Activated T-cell treated with anti-CD3 and anti-CD28 coated beads, Interleukin-2, amount 50 U/mL, for 4 hours (primary cell): ENCODE measurements at regions not wholly inside any gene's neighbourhood (a gene's known extent, or its start where the extent isn't known, plus 50 kb on each side); places are given as distances from the start of the nearest gene placed in this dataset.
A peak's percentile ranks its signal among the peaks of the same experiment; 100 is the strongest.

ENCODE experiments used
- ATAC-seq, 2 donors: fragments of 200-7000 bp; cut with Tn5 transposase; one replicate each; pipeline ENCODE4 v1.10.0; 2021
- DNase-seq: peaks from one replicate; pipeline ENCODE4 v3.0.0-alpha.2; 2020
- H3K27me3 Mint-ChIP-seq: one replicate; pipeline ENCODE4 v1.8.0; 2021; ENCODE audit warnings: low read depth, mixed read lengths
- H3K36me3 Mint-ChIP-seq: one replicate; pipeline ENCODE4 v1.8.0; 2022; ENCODE audit warnings: mixed read lengths; ENCODE audit not compliant: insufficient read depth
- H3K4me1 Mint-ChIP-seq: one replicate; pipeline ENCODE4 v1.8.0; 2021; ENCODE audit warnings: low read depth, mixed read lengths
- H3K4me3 Mint-ChIP-seq: one replicate; pipeline ENCODE4 v1.8.0; 2021; ENCODE audit warnings: mild to moderate bottlenecking, moderate library complexity, mixed read lengths
- H3K9me3 Mint-ChIP-seq: one replicate; pipeline ENCODE4 v1.8.0; 2021; ENCODE audit warnings: mixed read lengths

GRCh38 chr1:60994828-60995492, 87.4 kb upstream of the NFIA start:
- peaks cover 2% of the 10 kb centered on the region for H3K27me3 Mint-ChIP-seq
- no peaks in the 10 kb centered on the region for H3K9me3 Mint-ChIP-seq
- no peak overlapping the region for H3K4me3 Mint-ChIP-seq
- no peaks in the 10 kb centered on the region for H3K36me3 Mint-ChIP-seq
- DNase-seq (no peak), ATAC-seq (no peak)
- H3K4me1 Mint-ChIP-seq: no peaks in the 10 kb centered on the region

- Mint-ChIP-seq H3K36me3 (no peaks in the 10 kb centered on the region), H3K9me3 (no peaks in the 10 kb centered on the region), H3K4me3 (no peak overlapping the region), H3K27me3 (peaks cover 2% of the 10 kb centered on the region), H3K4me1 (no peaks in the 10 kb centered on the region)
- ATAC-seq: no peak
- no peak for DNase-seq
These were observed 88.0 kb upstream of the NFIA start for GRCh38 chr1:60994369-60994768.

- H3K36me3 Mint-ChIP-seq: no peaks in the 10 kb centered on the region
- H3K9me3 Mint-ChIP-seq: no peaks in the 10 kb centered on the region
- no peak for ATAC-seq
- H3K4me3 Mint-ChIP-seq: no peak overlapping the region
- H3K27me3 Mint-ChIP-seq: peaks cover 2% of the 10 kb centered on the region
- DNase-seq: no peak
- no peaks in the 10 kb centered on the region for H3K4me1 Mint-ChIP-seq
These were observed 90.2 kb upstream of the NFIA start for GRCh38 chr1:60992165-60992564.

- Mint-ChIP-seq H3K27me3 (peaks cover 2% of the 10 kb centered on the region), H3K36me3 (no peaks in the 10 kb centered on the region), H3K4me1 (no peaks in the 10 kb centered on the region), H3K9me3 (no peaks in the 10 kb centered on the region), H3K4me3 (no peak overlapping the region)
- DNase-seq: no peak
- no peak for ATAC-seq
These were observed 91.7 kb upstream of the NFIA start for GRCh38 chr1:60990714-60991090.

GRCh38 chr1:60989749-60990713, 92.3 kb upstream of the NFIA start:
- H3K4me1 Mint-ChIP-seq: no peaks in the 10 kb centered on the region
- no peak overlapping the region for H3K4me3 Mint-ChIP-seq
- ATAC-seq (no peak), DNase-seq (no peak)
- H3K36me3 Mint-ChIP-seq: no peaks in the 10 kb centered on the region
- H3K9me3 Mint-ChIP-seq: no peaks in the 10 kb centered on the region
- peaks cover 2% of the 10 kb centered on the region for H3K27me3 Mint-ChIP-seq

- Mint-ChIP-seq H3K9me3 (no peaks in the 10 kb centered on the region), H3K36me3 (no peaks in the 10 kb centered on the region), H3K27me3 (peaks cover 2% of the 10 kb centered on the region), H3K4me1 (no peaks in the 10 kb centered on the region), H3K4me3 (no peak overlapping the region)
- ATAC-seq: no peak
- DNase-seq: no peak
These were observed 93.5 kb upstream of the NFIA start for GRCh38 chr1:60988891-60989290.

- Mint-ChIP-seq H3K27me3 (peaks cover 2% of the 10 kb centered on the region), H3K4me3 (no peak overlapping the region), H3K9me3 (no peaks in the 10 kb centered on the region), H3K4me1 (no peaks in the 10 kb centered on the region), H3K36me3 (no peaks in the 10 kb centered on the region)
- ATAC-seq (no peak), DNase-seq (no peak)
These were observed 94.5 kb upstream of the NFIA start for GRCh38 chr1:60987904-60988303.

- peak; percentile 35 to 37 for ATAC-seq
These were observed 98.1 kb upstream of the NFIA start for GRCh38 chr1:60984062-60984799.

GRCh38 chr1:60983701-60984061, 98.7 kb upstream of the NFIA start:
- no peaks in the 10 kb centered on the region for H3K9me3 Mint-ChIP-seq
- H3K27me3 Mint-ChIP-seq: no peaks in the 10 kb centered on the region
- no peak for DNase-seq
- no peaks in the 10 kb centered on the region for H3K36me3 Mint-ChIP-seq
- no peak overlapping the region for H3K4me3 Mint-ChIP-seq
- H3K4me1 Mint-ChIP-seq: no peaks in the 10 kb centered on the region
- ATAC-seq: no peak

More at GRCh38 chr1:60984062-60984799, 98.1 kb upstream of the NFIA start:
- no peaks in the 10 kb centered on the region for H3K36me3 Mint-ChIP-seq
- H3K27me3 Mint-ChIP-seq: no peaks in the 10 kb centered on the region
- H3K9me3 Mint-ChIP-seq: no peaks in the 10 kb centered on the region
- H3K4me1 Mint-ChIP-seq: no peaks in the 10 kb centered on the region
- H3K4me3 Mint-ChIP-seq: no peak overlapping the region
- DNase-seq: no peak

GRCh38 chr1:60982539-60982938, 99.8 kb upstream of the NFIA start:
- no peak for ATAC-seq
- DNase-seq: no peak
- Mint-ChIP-seq H3K27me3 (no peaks in the 10 kb centered on the region), H3K4me3 (no peak overlapping the region), H3K36me3 (no peaks in the 10 kb centered on the region), H3K4me1 (no peaks in the 10 kb centered on the region), H3K9me3 (no peaks in the 10 kb centered on the region)

- Mint-ChIP-seq H3K36me3 (no peaks in the 10 kb centered on the region), H3K4me3 (no peak overlapping the region), H3K9me3 (no peaks in the 10 kb centered on the region), H3K4me1 (no peaks in the 10 kb centered on the region), H3K27me3 (no peaks in the 10 kb centered on the region)
- DNase-seq (no peak), ATAC-seq (no peak)
These were observed 101.0 kb upstream of the NFIA start for GRCh38 chr1:60981357-60981756.

- DNase-seq: no peak
- no peaks in the 10 kb centered on the region for H3K27me3 Mint-ChIP-seq
- no peak overlapping the region for H3K4me3 Mint-ChIP-seq
These were observed 103.7 kb upstream of the NFIA start for GRCh38 chr1:60978421-60979357.

GRCh38 chr1:60977661-60978060, 104.7 kb upstream of the NFIA start:
- Mint-ChIP-seq H3K36me3 (no peaks in the 10 kb centered on the region), H3K27me3 (no peaks in the 10 kb centered on the region), H3K4me3 (no peak overlapping the region), H3K4me1 (no peaks in the 10 kb centered on the region), H3K9me3 (no peaks in the 10 kb centered on the region)
- no peak for DNase-seq
- no peak for ATAC-seq

More at GRCh38 chr1:60978421-60979357, 103.7 kb upstream of the NFIA start:
- Mint-ChIP-seq H3K36me3 (no peaks in the 10 kb centered on the region), H3K9me3 (no peaks in the 10 kb centered on the region), H3K4me1 (no peaks in the 10 kb centered on the region)
- ATAC-seq: peak; percentile 66 to 77
